ENCODE measurements at regions not wholly inside any gene's neighbourhood (a gene's known extent, or its start where the extent isn't known, plus 50 kb on each side); places are given as distances from the start of the nearest gene placed in this dataset.
"Not testable (repeated sequence)": the region's sequence is repeated elsewhere in the genome, so short reads cannot be mapped to it uniquely, and the experiment has no call there.

DNA sequence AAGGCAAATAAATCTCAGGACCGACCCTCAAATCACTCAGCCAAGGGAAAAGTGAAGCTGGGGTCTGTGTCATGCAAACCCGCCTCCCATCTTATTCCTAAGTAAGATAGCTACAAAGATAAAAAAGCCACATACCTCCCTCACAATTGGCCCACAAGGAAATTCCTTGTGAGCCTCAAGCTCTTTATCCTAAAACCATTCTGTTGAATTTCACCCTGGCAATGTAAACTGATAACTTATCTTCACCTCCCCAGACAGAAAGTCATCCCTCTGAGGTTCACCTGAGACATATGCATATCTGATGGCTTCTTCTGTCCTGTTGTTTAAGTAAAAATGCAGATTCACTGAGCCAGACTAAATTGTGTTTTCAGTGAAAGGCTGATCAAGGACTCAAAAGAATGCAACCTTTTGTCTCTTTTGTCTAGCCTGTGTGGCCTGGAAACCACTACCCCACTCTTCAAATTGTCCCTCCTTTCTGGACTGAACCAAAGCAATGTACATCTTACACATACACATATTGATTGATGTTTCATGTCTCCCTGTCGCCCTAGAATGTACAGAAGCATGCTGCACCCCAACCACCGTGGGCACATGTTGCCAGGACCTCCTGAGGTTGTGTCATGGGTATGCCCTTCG, 91.3 kb downstream of the MFAP3L start:
- no peak overlapping the region for H3K27ac ChIP-seq
- no peak for DNase-seq (ENCODE audit: low read depth, low spot score)

- no peak for DNase-seq (ENCODE audit: low read depth, low spot score)
Observed at GRCh38 chr4:169933531-169933930, 92.7 kb downstream of the MFAP3L start.

DNA sequence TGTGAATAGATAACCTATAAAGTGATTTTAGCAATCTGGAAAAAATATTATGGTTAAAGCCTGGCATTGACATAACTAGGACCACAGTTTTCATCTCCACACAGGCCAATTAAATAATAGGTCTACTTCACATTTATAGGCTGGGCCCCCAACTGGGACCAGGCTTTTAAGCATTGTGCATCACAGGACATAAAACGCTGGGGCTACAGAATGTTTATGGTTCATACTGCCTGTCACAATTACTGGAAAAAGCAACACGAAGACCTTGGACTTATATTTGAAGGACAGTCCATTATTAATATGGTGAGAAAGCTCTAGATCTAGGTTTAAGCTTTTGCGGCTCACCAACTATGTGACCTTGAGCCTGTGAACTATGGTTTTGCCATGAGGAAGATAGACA, 94.2 kb downstream of the MFAP3L start:
- no peak overlapping the region for H3K27ac ChIP-seq
- no peak for DNase-seq (ENCODE audit: low read depth, low spot score)

More at GRCh38 chr4:169933531-169933930, 92.7 kb downstream of the MFAP3L start:
- H3K27ac ChIP-seq = no peak overlapping the region

DNA sequence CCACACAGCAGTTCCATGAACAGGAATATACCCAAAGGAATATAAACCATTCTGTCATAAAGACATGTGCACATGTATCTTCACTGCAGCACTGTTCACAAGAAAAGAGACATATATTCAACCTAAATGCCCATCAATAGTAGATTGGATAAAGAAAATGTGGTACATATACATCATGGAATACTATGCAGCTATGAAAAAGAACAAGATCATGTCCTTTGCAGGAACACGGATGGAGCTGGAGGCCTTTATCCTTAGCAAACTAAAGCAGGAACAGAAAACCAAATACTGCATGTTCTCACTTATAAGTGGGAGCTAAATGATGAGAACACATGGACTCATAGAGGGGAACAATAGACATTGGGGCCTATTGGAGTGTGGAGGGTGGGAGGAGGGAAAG, 95.4 kb downstream of the MFAP3L start:
- DNase-seq (ENCODE audit: low read depth, low spot score); H3K27ac ChIP-seq: not testable (repeated sequence)

- no peak overlapping the region for H3K27ac ChIP-seq
- no peak for DNase-seq (ENCODE audit: low read depth, low spot score)
Observed at GRCh38 chr4:169927280-169927679, 98.9 kb downstream of the MFAP3L start.

DNA sequence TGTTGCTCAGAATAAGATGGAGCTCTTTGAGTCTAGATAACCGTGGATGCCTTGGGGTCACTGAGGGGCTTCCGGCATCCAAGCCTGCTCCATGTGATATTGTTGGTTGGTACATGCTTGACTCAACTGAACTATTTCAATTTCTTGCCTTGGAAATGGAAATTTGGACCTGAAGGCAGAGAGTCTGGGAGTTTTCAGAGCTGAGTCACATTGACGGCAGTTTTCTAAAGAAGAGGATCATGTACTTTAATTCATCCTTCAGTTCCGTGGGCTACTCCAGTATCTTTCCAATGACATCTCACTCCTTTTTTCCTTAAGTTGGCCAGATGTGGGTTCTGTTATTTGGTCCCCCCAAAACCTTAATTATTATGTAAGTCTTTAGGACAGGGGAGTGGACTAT, 100.5 kb downstream of the MFAP3L start:
- no peak overlapping the region for H3K27ac ChIP-seq
- DNase-seq (ENCODE audit: low read depth, low spot score) = no peak

GRCh38 chr4:169922632-169923276, 103.4 kb downstream of the MFAP3L start:
- DNase-seq (ENCODE audit: low read depth, low spot score) = no peak
- H3K27ac ChIP-seq = no peak overlapping the region

GRCh38 chr4:169921732-169922131, 104.5 kb downstream of the MFAP3L start:
- no peak for DNase-seq (ENCODE audit: low read depth, low spot score)
- no peak overlapping the region for H3K27ac ChIP-seq

DNA sequence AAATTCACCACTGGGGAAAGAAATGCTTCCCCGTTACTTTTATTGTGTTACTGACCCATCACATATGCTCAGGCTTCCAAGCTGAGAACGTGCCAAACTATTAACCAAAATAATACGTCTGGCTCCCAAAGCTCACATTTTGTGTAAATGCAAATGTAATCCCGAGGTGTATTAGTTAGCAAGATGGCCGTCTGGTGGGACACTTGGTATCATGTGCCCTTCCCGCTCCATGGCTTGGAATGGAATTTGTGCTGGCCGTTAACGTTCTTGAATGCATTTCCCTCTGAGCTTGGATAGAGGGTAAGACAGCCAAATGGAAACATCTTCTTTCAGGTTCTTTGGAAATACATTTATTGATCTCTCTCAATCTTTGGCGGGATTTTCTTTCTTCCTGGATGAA, 105.0 kb downstream of the MFAP3L start:
- no peak overlapping the region for H3K27ac ChIP-seq
- no peak for DNase-seq (ENCODE audit: low read depth, low spot score)

- not testable (repeated sequence) for H3K27ac ChIP-seq; DNase-seq (ENCODE audit: low read depth, low spot score)
Observed at GRCh38 chr4:169919194-169920124, 106.7 kb downstream of the MFAP3L start.

DNA sequence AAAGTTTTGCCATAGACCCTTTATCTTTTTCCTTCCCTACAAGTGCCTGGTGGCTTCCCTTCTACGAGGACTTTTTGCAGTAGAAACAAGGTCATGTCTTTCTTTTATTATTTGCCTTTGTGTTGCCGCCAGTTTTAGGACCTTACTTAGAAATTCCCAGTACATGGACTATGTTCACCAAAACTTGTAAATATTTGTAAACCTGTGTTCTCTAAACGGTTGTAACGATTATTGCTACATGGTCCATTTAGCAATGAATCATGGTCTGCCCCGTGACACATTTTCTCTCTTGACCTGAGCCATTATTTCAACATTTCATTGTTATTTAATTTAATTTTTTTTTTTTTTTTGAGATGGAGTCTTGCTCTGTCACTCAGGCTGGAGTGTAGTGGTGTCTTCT, 110.7 kb downstream of the MFAP3L start:
- DNase-seq (ENCODE audit: low read depth, low spot score) = no peak
- no peak overlapping the region for H3K27ac ChIP-seq

GRCh38 chr4:169914866-169915265, 111.3 kb downstream of the MFAP3L start:
- no peak overlapping the region for H3K27ac ChIP-seq

DNA sequence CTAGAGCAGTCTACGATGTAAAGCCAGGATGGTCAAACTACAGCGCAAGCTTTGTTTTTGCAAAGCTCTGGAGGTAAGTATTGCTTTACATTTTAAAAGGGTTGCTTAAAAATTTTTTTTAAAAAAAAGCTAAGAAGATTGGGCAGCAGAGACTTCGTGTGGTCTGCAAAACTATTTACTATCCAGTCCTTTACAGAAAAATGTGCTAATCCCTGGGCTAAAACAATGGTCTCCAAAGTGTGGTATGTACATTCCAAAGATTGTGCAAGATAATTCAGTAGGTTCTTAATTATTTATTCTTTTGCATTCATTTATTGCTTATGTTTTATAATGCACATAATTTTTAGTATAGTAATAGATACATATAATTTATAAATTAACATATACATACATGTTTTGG, 113.2 kb downstream of the MFAP3L start:
- DNase-seq (ENCODE audit: low read depth, low spot score) = no peak
- H3K27ac ChIP-seq = no peak overlapping the region

More at GRCh38 chr4:169914866-169915265, 111.3 kb downstream of the MFAP3L start:
- no peak for DNase-seq (ENCODE audit: low read depth, low spot score)

GRCh38 chr4:169909897-169910296, 116.3 kb downstream of the MFAP3L start:
- H3K27ac ChIP-seq = no peak overlapping the region
- DNase-seq (ENCODE audit: low read depth, low spot score) = no peak

DNA sequence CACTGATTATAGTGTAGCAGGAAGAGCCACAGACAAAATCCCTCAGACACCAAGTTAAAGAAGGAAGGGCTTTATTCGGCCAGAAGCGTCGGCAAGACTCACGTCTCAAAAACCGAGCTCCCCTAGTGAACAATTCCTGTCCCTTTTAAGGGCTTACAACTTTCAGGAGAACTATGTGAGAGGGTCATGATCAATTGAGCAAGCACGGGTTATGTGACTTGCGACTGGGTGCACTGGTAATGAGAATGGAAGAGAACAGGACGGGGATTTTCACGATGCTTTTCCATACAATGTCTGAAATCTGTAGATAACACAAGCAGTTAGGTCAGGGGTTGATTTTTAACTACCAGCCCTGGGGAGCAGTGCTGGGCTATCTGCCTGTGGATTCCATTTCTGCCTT, 116.7 kb downstream of the MFAP3L start:
- DNase-seq (ENCODE audit: low read depth, low spot score) = no peak
- no peak overlapping the region for H3K27ac ChIP-seq

- H3K27ac ChIP-seq = no peak overlapping the region
- DNase-seq (ENCODE audit: low read depth, low spot score) = no peak
Observed at GRCh38 chr4:169907705-169908104, 118.5 kb downstream of the MFAP3L start.

- no peak for DNase-seq (ENCODE audit: low read depth, low spot score)
- H3K27ac ChIP-seq = no peak overlapping the region
Observed at GRCh38 chr4:169906821-169907220, 119.4 kb downstream of the MFAP3L start.

GRCh38 chr4:169906104-169906503, 120.1 kb downstream of the MFAP3L start:
- H3K27ac ChIP-seq = no peak overlapping the region
- DNase-seq (ENCODE audit: low read depth, low spot score) = no peak

DNA sequence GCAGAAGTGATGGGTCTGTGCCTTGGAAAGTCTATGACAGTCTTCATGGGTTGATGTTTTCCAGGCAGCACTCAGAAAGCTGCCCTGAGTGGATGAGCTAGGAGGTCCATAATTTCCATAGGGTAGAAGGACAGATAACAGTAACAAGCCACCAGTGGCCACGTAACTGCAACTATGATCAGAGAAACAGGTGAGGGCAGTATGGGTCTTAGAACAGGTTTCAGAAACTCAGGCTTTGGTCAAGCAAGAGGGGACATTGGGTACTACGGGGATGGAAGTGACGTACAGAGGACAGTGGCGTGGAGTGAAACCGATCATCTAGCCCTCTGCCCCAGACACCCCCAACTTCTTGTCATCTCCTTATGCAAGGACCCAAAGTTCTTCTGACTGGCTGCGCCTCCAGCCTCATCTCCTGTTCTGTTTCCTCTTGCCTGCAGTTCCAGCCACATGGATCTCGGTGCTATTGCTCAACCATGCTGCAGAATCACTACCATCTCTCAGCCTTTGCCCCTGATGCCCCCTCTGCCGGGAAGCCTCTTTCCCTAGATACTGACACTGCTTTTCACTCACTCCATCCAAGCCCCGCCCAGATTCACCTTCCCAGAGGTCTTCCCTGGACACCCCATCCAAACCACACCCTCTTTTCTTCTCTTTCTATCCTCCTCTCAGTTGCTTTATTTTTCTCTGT, 123.4 kb downstream of the MFAP3L start:
- no peak for DNase-seq (ENCODE audit: low read depth, low spot score)

DNA sequence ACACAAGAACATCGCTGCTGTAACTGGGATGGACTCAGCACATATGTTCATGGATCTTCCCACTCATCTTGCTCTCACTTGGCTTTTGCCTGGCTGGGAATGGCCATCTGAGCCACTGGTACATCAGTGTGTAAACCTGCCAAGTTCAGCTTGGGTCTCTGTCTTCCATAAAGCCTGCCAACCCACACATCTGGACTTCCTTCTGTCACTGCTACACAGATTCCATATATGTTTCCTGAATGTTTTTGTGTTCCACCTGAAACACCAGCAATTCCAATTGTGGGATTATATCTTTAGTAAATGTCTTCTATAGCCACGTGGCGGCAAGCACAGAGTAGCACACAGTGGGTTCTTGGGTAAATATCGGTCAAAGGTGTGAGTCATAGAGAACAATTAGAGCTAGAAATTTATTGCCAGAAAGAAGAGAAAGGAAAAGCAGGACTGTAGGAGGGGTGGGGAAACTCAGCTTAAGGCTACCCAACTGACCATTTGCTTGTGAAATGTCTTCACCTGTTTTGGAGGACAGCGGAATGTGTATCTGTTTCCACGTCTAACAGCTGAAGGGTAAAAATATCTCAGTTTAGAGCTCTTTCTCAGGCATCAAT, 125.9 kb downstream of the MFAP3L start:
- no peak overlapping the region for H3K27ac ChIP-seq
- no peak for DNase-seq (ENCODE audit: low read depth, low spot score)

More for the DNA sequence above, 123.4 kb downstream of the MFAP3L start:
- no peak overlapping the region for H3K27ac ChIP-seq
